GM12878 (cell line): ENCODE measurements at regions not wholly inside any gene's neighbourhood (a gene's known extent, or its start where the extent isn't known, plus 50 kb on each side); places are given as distances from the start of the nearest gene placed in this dataset.

Experiments
- ATAC-seq: fragments of 200-7000 bp; cut with Tn5 transposase; 3 replicates; pipeline ENCODE4 v1.9.1; 2020; ENCODE audit warnings: mild to moderate bottlenecking, moderate library complexity
- BruUV-seq: library from RNA; stranded (reverse); fragments of 400-500 nt; replicated peaks from 2 replicates; lab custom pipeline; 2021; lab: Mats Ljungman, UMichigan
- CTCF ChIA-PET: fragments of 300-600 bp; sonication (Branson Sonifier 250); formaldehyde crosslinking; extraction: SDS; loops from one replicate; lab custom pipeline; 2021; ENCODE audit warnings: inconsistent platforms; lab: Yijun Ruan, JAX
- POLR2A ChIA-PET: fragments of 350-600 bp; formaldehyde crosslinking; extraction: SDS; loops from one replicate; lab custom pipeline; 2021; ENCODE audit warnings: inconsistent platforms; lab: Charles Lee
- RAD21 ChIA-PET: fragments of 300-600 bp; sonication (Branson Sonifier 250); formaldehyde crosslinking; loops from one replicate; lab custom pipeline; 2023; ENCODE audit warnings: antibody characterized with exemption; ENCODE audit not compliant: unreplicated experiment; lab: Charles Lee
- SMC1A ChIA-PET: fragments of 300-600 bp; sonication (Branson Sonifier 250); formaldehyde crosslinking; loops from one replicate; lab custom pipeline; 2023; ENCODE audit not compliant: unreplicated experiment, uncharacterized antibody; lab: Charles Lee
- DNase-seq: peaks from one replicate; pipeline ENCODE4 v3.0.0-alpha.2; 2011; ENCODE audit warnings: low read depth, low spot score
- FAIRE-seq: peaks from 3 replicates; lab custom pipeline; 2011; peaks lifted over from hg19 to GRCh38; lab: Jason Lieb, UNC
- H2AFZ ChIP-seq: 2 replicates; pipeline ENCODE4 v1.6.0; 2011; ENCODE audit warnings: low read depth, low read length, control low read depth; ENCODE audit not compliant: control insufficient read depth
- H3K27ac ChIP-seq: 2 replicates; pipeline ENCODE4 v1.5.1; 2011; ENCODE audit warnings: control low read depth; ENCODE audit not compliant: control insufficient read depth, insufficient read depth
- H3K27me3 ChIP-seq, 2 experiments: replicated peaks in 1 of 2; 2 replicates each; pipeline versions ENCODE4 v1.6.0 to v1.6.1; 2011; ENCODE audit warnings: low read length in 1 of 2; ENCODE audit not compliant: control insufficient read depth in 2 of 2, insufficient read depth in 2 of 2
- H3K36me3 ChIP-seq, 2 experiments: 2 replicates each; pipeline ENCODE4 v1.5.1; 2011; ENCODE audit warnings: low read length in 1 of 2; ENCODE audit not compliant: control insufficient read depth in 2 of 2, insufficient read depth in 2 of 2
- H3K4me1 ChIP-seq: 2 replicates; pipeline ENCODE4 v1.6.1; 2011; ENCODE audit warnings: mild to moderate bottlenecking, low read length, moderate library complexity, mixed read lengths; ENCODE audit not compliant: control insufficient read depth, insufficient read depth
- H3K4me2 ChIP-seq: 2 replicates; pipeline ENCODE4 v1.6.0; 2011; ENCODE audit warnings: control low read depth; ENCODE audit not compliant: control insufficient read depth, insufficient read depth
- H3K4me3 ChIP-seq: fragments of 200-600 bp; sonication (generic); 2 replicates; pipeline ENCODE4 v1.5.1; 2016
- H3K79me2 ChIP-seq: 2 replicates; pipeline ENCODE4 v1.6.0; 2011; ENCODE audit warnings: low read length; ENCODE audit not compliant: control insufficient read depth, insufficient read depth
- H3K9ac ChIP-seq: 2 replicates; pipeline ENCODE4 v1.8.0; 2011; ENCODE audit warnings: low read length, control low read depth, mixed read lengths; ENCODE audit not compliant: control insufficient read depth, insufficient read depth
- H3K9me3 ChIP-seq: replicated peaks from 3 replicates; pipeline ENCODE4 v1.5.1; 2011; ENCODE audit warnings: mild to moderate bottlenecking, low read length; ENCODE audit not compliant: control insufficient read depth, insufficient read depth
- H4K20me1 ChIP-seq: 2 replicates; pipeline ENCODE4 v1.6.0; 2011; ENCODE audit not compliant: control insufficient read depth, insufficient read depth
- DPF2 ChIP-seq: fragments of 450-650 bp; IDR thresholded peaks from 2 replicates; pipeline ENCODE4 v1.6.1; 2017; ENCODE audit warnings: mild to moderate bottlenecking
- EP300 ChIP-seq, 2 experiments: fragments of 150-350 bp in 1 of 2; IDR thresholded peaks; 2 replicates each; pipeline ENCODE4 v1.6.1; 2011 to 2012; ENCODE audit warnings: low read depth in 2 of 2, low read length in 2 of 2, borderline replicate concordance in 1 of 2, improper control_type of control experiment in 1 of 2, inconsistent platforms in 1 of 2; ENCODE audit not compliant: control insufficient read depth in 1 of 2
- ESRRA ChIP-seq: IDR thresholded peaks from 2 replicates; pipeline ENCODE4 v1.6.1; 2012; ENCODE audit warnings: mild to moderate bottlenecking, low read length, improper control_type of control experiment
- FOXM1 ChIP-seq: IDR thresholded peaks from 2 replicates; pipeline ENCODE4 v1.6.1; 2012; ENCODE audit warnings: low read depth, mild to moderate bottlenecking, inconsistent platforms, low read length, moderate library complexity
- GATAD2B ChIP-seq: fragments of 450-650 bp; conservative IDR thresholded peaks from 2 replicates; pipeline ENCODE4 v1.6.1; 2017; ENCODE audit warnings: low read depth, mild to moderate bottlenecking, moderate library complexity
- MTA3 ChIP-seq: IDR thresholded peaks from 2 replicates; pipeline ENCODE4 v1.6.1; 2012; ENCODE audit warnings: low read length, inconsistent platforms, borderline replicate concordance
- NRF1 ChIP-seq: conservative IDR thresholded peaks from 2 replicates; pipeline ENCODE4 v1.6.1; 2011; ENCODE audit warnings: mild to moderate bottlenecking, low read depth, low read length, improper control_type of control experiment
- SMAD5 ChIP-seq: IDR thresholded peaks from 2 replicates; pipeline ENCODE4 v1.6.1; 2016; ENCODE audit warnings: antibody characterized with exemption, low read depth
- SUZ12 ChIP-seq: fragments of 200-600 bp; sonication (generic); IDR thresholded peaks from one replicate; pipeline ENCODE4 v1.6.1; 2018; ENCODE audit warnings: antibody characterized with exemption, mild to moderate bottlenecking; ENCODE audit not compliant: unreplicated experiment
- TAF1 ChIP-seq: IDR thresholded peaks from 2 replicates; pipeline ENCODE4 v1.6.1; 2011; ENCODE audit warnings: mild to moderate bottlenecking, low read depth, low read length, borderline replicate concordance
- TARDBP ChIP-seq: IDR thresholded peaks from 2 replicates; pipeline ENCODE4 v1.6.1; 2016; ENCODE audit warnings: borderline replicate concordance
- TCF7 ChIP-seq: IDR thresholded peaks from 2 replicates; pipeline ENCODE4 v1.6.1; 2014; ENCODE audit warnings: antibody characterized with exemption, borderline replicate concordance
- ZNF217 ChIP-seq: fragments of 450-650 bp; IDR thresholded peaks from 2 replicates; pipeline ENCODE4 v1.6.1; 2017; ENCODE audit warnings: antibody characterized with exemption, mild to moderate bottlenecking
- WGBS: methylation state at CpG from one replicate; pipeline ENCODE4 v1.1.6; 2016; ENCODE audit warnings: low lambda C conversion rate; ENCODE audit not compliant: insufficient replicate concordance, insufficient coverage; ENCODE audit errors: missing lambda C conversion rate; 5-methylcytosine and 5-hydroxymethylcytosine counted together
- in situ Hi-C: fragments of 300-500 bp; cut with MboI; formaldehyde crosslinking; loops from 9 replicates; pipeline ENCODE4 v1.14.3; 2018; ENCODE audit warnings: mixed read lengths
- intact Hi-C: fragments of 100-400 bp; cut with micrococcal nuclease; formaldehyde crosslinking; loops from one replicate; pipeline ENCODE4 v1.14.2; 2022; ENCODE audit not compliant: unreplicated experiment
- TF ChIP-seq, protein P1 (sequence below): IDR thresholded peaks from 2 replicates; pipeline ENCODE4 v1.6.1; 2012; ENCODE audit warnings: low read depth, low read length, improper control_type of control experiment
- TF ChIP-seq, protein P2 (sequence below): fragments of 450-650 bp; IDR thresholded peaks from 2 replicates; pipeline ENCODE4 v1.6.1; 2016; ENCODE audit warnings: mild to moderate bottlenecking
- TF ChIP-seq, protein P3 (sequence below): fragments of 450-650 bp; formaldehyde crosslinking; IDR thresholded peaks from 2 replicates; pipeline ENCODE4 v1.5.0; 2022; ENCODE audit warnings: mild to moderate bottlenecking, missing genetic modification characterization
- TF ChIP-seq, protein P4 (sequence below): fragments of 450-650 bp; IDR thresholded peaks from 2 replicates; pipeline ENCODE4 v1.6.1; 2018; ENCODE audit warnings: borderline replicate concordance, mild to moderate bottlenecking; ENCODE audit not compliant: partially characterized antibody

DNA sequence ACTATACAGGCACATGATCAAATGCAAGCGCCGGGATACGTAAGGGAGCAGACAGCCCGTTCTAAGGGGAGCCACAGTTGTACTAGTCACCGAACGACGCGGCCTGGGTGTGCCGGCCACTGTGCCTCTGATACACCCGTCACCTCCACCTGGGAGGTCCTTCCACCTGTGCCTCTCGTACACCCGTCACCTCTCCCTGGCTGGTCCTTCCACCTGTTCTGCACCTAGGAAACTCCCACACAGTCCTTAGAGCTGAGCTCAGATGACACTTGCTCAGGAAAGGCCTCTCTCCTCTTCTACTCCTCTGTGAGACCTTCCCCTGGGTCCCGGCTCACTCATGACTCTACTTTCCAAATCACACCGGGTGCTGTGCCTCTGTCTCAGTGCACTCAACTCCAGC, 245.0 kb downstream of the TTLL2 start:
- Histone ChIP-seq H3K36me3 (no peaks in the 10 kb centered on the region), H3K27ac (no peak overlapping the region), H3K9me3 (no peaks in the 10 kb centered on the region), H2AFZ (no peak overlapping the region), H3K4me1 (no peaks in the 10 kb centered on the region), H3K4me2 (no peak overlapping the region), H3K9ac (no peak overlapping the region), H3K79me2 (no peaks in the 10 kb centered on the region), H3K4me3 (no peak overlapping the region), H4K20me1 (no peaks in the 10 kb centered on the region), H3K27me3 (no peaks in the 10 kb centered on the region)
- no peak for DNase-seq
- ChIA-PET SMC1A (no interaction called here), POLR2A (no interaction called here), CTCF (no interaction called here), RAD21 (no interaction called here)
- no peak for ATAC-seq
- in situ Hi-C loops = no loop called here
- FAIRE-seq = no peak
- no TSS peak for BruUV-seq
- intact Hi-C loops = no loop called here
- 58% methylated on average over 14 of the region's 14 CpGs for WGBS
- TF ChIP-seq, protein P1, sequence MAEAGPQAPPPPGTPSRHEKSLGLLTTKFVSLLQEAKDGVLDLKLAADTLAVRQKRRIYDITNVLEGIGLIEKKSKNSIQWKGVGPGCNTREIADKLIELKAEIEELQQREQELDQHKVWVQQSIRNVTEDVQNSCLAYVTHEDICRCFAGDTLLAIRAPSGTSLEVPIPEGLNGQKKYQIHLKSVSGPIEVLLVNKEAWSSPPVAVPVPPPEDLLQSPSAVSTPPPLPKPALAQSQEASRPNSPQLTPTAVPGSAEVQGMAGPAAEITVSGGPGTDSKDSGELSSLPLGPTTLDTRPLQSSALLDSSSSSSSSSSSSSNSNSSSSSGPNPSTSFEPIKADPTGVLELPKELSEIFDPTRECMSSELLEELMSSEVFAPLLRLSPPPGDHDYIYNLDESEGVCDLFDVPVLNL = no peak
- TF ChIP-seq ESRRA = no peak
- TF ChIP-seq, protein P2, sequence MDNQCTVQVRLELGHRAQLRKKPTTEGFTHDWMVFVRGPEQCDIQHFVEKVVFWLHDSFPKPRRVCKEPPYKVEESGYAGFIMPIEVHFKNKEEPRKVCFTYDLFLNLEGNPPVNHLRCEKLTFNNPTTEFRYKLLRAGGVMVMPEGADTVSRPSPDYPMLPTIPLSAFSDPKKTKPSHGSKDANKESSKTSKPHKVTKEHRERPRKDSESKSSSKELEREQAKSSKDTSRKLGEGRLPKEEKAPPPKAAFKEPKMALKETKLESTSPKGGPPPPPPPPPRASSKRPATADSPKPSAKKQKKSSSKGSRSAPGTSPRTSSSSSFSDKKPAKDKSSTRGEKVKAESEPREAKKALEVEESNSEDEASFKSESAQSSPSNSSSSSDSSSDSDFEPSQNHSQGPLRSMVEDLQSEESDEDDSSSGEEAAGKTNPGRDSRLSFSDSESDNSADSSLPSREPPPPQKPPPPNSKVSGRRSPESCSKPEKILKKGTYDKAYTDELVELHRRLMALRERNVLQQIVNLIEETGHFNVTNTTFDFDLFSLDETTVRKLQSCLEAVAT = no peak
- no peak for TF ChIP-seq ZNF217
- no peak for TF ChIP-seq SMAD5
- no peak for TF ChIP-seq TAF1
- TF ChIP-seq, protein P3, sequence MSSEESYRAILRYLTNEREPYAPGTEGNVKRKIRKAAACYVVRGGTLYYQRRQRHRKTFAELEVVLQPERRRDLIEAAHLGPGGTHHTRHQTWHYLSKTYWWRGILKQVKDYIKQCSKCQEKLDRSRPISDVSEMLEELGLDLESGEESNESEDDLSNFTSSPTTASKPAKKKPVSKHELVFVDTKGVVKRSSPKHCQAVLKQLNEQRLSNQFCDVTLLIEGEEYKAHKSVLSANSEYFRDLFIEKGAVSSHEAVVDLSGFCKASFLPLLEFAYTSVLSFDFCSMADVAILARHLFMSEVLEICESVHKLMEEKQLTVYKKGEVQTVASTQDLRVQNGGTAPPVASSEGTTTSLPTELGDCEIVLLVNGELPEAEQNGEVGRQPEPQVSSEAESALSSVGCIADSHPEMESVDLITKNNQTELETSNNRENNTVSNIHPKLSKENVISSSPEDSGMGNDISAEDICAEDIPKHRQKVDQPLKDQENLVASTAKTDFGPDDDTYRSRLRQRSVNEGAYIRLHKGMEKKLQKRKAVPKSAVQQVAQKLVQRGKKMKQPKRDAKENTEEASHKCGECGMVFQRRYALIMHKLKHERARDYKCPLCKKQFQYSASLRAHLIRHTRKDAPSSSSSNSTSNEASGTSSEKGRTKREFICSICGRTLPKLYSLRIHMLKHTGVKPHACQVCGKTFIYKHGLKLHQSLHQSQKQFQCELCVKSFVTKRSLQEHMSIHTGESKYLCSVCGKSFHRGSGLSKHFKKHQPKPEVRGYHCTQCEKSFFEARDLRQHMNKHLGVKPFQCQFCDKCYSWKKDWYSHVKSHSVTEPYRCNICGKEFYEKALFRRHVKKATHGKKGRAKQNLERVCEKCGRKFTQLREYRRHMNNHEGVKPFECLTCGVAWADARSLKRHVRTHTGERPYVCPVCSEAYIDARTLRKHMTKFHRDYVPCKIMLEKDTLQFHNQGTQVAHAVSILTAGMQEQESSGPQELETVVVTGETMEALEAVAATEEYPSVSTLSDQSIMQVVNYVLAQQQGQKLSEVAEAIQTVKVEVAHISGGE = no peak
- TF ChIP-seq EP300 (IDR thresholded peaks at IDR 0.05; ENCODE audit: borderline replicate concordance in 1 of 2, control insufficient read depth in 1 of 2, low read depth in 2 of 2, low read length in 2 of 2) = no peak
- no peak for TF ChIP-seq TCF7
- TF ChIP-seq GATAD2B = no peak
- no peak for TF ChIP-seq SUZ12
- TF ChIP-seq DPF2 = no peak
- TF ChIP-seq MTA3 = no peak
- TF ChIP-seq NRF1 = no peak
- TF ChIP-seq, protein P4, sequence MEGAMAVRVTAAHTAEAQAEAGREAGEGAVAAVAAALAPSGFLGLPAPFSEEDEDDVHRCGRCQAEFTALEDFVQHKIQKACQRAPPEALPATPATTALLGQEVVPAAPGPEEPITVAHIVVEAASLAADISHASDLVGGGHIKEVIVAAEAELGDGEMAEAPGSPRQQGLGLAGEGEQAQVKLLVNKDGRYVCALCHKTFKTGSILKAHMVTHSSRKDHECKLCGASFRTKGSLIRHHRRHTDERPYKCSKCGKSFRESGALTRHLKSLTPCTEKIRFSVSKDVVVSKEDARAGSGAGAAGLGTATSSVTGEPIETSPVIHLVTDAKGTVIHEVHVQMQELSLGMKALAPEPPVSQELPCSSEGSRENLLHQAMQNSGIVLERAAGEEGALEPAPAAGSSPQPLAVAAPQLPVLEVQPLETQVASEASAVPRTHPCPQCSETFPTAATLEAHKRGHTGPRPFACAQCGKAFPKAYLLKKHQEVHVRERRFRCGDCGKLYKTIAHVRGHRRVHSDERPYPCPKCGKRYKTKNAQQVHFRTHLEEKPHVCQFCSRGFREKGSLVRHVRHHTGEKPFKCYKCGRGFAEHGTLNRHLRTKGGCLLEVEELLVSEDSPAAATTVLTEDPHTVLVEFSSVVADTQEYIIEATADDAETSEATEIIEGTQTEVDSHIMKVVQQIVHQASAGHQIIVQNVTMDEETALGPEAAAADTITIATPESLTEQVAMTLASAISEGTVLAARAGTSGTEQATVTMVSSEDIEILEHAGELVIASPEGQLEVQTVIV = no peak
- TF ChIP-seq TARDBP = no peak
- no peak for TF ChIP-seq FOXM1
